ENCODE measurements at regions not wholly inside any gene's neighbourhood (a gene's known extent, or its start where the extent isn't known, plus 50 kb on each side); places are given as distances from the start of the nearest gene placed in this dataset.

GRCh38 chr2:111705711-111706336, 178.2 kb downstream of the ANAPC1 start:
- TF ChIP-seq CTCF (IDR thresholded peaks at IDR 0.05 in 4 of 5, conservative IDR thresholded peaks at IDR 0.05 in 1 of 5) (no peak), POLR2A (IDR thresholded peaks at IDR 0.05) (no peak)
